VCaP (cell line): ENCODE measurements at regions not wholly inside any gene's neighbourhood (a gene's known extent, or its start where the extent isn't known, plus 50 kb on each side); places are given as distances from the start of the nearest gene placed in this dataset.

Experiments
- H3K27ac ChIP-seq: fragments of 450-650 bp; 2 replicates; pipeline ENCODE4 v1.5.1; 2017
- CTCF ChIP-seq: fragments of 450-650 bp; conservative IDR thresholded peaks from 2 replicates; pipeline ENCODE4 v1.5.1; 2017; ENCODE audit warnings: mild to moderate bottlenecking, moderate library complexity

GRCh38 chr5:61943713-61944112, 362.3 kb upstream of the KIF2A start:
- no peak for TF ChIP-seq CTCF
- no peak overlapping the region for H3K27ac ChIP-seq

GRCh38 chr5:61948151-61948550, 357.9 kb upstream of the KIF2A start:
- H3K27ac ChIP-seq, result no peak overlapping the region
- no peak for TF ChIP-seq CTCF

GRCh38 chr5:61949054-61949678, 356.8 kb upstream of the KIF2A start:
- H3K27ac ChIP-seq, result no peak overlapping the region
- no peak for TF ChIP-seq CTCF

- TF ChIP-seq CTCF, result no peak
- H3K27ac ChIP-seq, result no peak overlapping the region
Observed at GRCh38 chr5:61949679-61950435, 356.1 kb upstream of the KIF2A start.

- no peak overlapping the region for H3K27ac ChIP-seq
Observed at GRCh38 chr5:61951295-61951694, 354.7 kb upstream of the KIF2A start.

GRCh38 chr5:61953913-61954312, 352.1 kb upstream of the KIF2A start:
- TF ChIP-seq CTCF, result no peak
- no peak overlapping the region for H3K27ac ChIP-seq

More at GRCh38 chr5:61951295-61951694, 354.7 kb upstream of the KIF2A start:
- no peak for TF ChIP-seq CTCF

- no peak overlapping the region for H3K27ac ChIP-seq
- no peak for TF ChIP-seq CTCF
Observed at GRCh38 chr5:61964201-61964600, 341.8 kb upstream of the KIF2A start.
